WTC11 (cell line): ENCODE measurements at regions not wholly inside any gene's neighbourhood (a gene's known extent, or its start where the extent isn't known, plus 50 kb on each side); places are given as distances from the start of the nearest gene placed in this dataset.

ENCODE experiments used
- ATAC-seq: fragments of 200-7000 bp; cut with Tn5 transposase; 2 replicates; pipeline ENCODE4 v1.10.0; 2021; ENCODE audit warnings: mild to moderate bottlenecking, moderate library complexity
- CTCF ChIA-PET: fragments of 300-600 bp; sonication (Branson Sonifier 250); formaldehyde crosslinking; loops from one replicate; lab custom pipeline; 2021; ENCODE audit warnings: antibody characterized with exemption; lab: Charles Lee
- POLR2A ChIA-PET: fragments of 350-600 bp; sonication (Branson Sonifier 250); formaldehyde crosslinking; loops from one replicate; lab custom pipeline; 2021; ENCODE audit warnings: antibody characterized with exemption; lab: Charles Lee
- DNase-seq: peaks from one replicate; pipeline ENCODE4 v3.0.0; 2021; ENCODE audit warnings: low spot score
- H3K27ac Mint-ChIP-seq: 2 replicates; pipeline ENCODE4 v1.8.0; 2021; ENCODE audit warnings: mixed read lengths
- H3K27me3 Mint-ChIP-seq: 2 replicates; pipeline ENCODE4 v1.8.0; 2021; ENCODE audit warnings: low read depth, mild to moderate bottlenecking, moderate library complexity, mixed read lengths
- H3K36me3 Mint-ChIP-seq: 2 replicates; pipeline ENCODE4 v1.8.0; 2021; ENCODE audit warnings: mixed read lengths
- H3K4me1 Mint-ChIP-seq: 2 replicates; pipeline ENCODE4 v1.8.0; 2022; ENCODE audit warnings: mixed read lengths
- H3K4me3 Mint-ChIP-seq: 2 replicates; pipeline ENCODE4 v1.8.0; 2021; ENCODE audit warnings: mild to moderate bottlenecking, moderate library complexity, mixed read lengths
- H3K9me3 Mint-ChIP-seq: 2 replicates; pipeline ENCODE4 v1.8.0; 2021; ENCODE audit warnings: mixed read lengths
- CREM ChIP-seq: sonication (generic); formaldehyde crosslinking; IDR thresholded peaks from 2 replicates; pipeline ENCODE4 v1.8.1; 2022; ENCODE audit warnings: mild to moderate bottlenecking, missing genetic modification reagents, moderate library complexity
- GABPB1 ChIP-seq: sonication (generic); formaldehyde crosslinking; IDR thresholded peaks from 2 replicates; pipeline ENCODE4 v1.8.1; 2023; ENCODE audit warnings: mild to moderate bottlenecking, missing genetic modification reagents
- KAT7 ChIP-seq: sonication (generic); formaldehyde crosslinking; IDR thresholded peaks from 2 replicates; pipeline ENCODE4 v1.8.1; 2023; ENCODE audit warnings: missing genetic modification reagents, mild to moderate bottlenecking, borderline replicate concordance
- RELA ChIP-seq: sonication (generic); formaldehyde crosslinking; IDR thresholded peaks from 2 replicates; pipeline ENCODE4 v1.8.1; 2022; ENCODE audit warnings: missing genetic modification reagents, mild to moderate bottlenecking, borderline replicate concordance
- SOX15 ChIP-seq: fragments of 250-450 bp; sonication (Bioruptor Pico); IDR thresholded peaks from 2 replicates; pipeline ENCODE4 v1.9.0; 2021; ENCODE audit warnings: mild to moderate bottlenecking
- TP53 ChIP-seq: sonication (generic); formaldehyde crosslinking; IDR thresholded peaks from 2 replicates; pipeline ENCODE4 v1.8.1; 2023; ENCODE audit warnings: mild to moderate bottlenecking, missing genetic modification reagents
- ZNF232 ChIP-seq: sonication (generic); formaldehyde crosslinking; IDR thresholded peaks from 2 replicates; pipeline ENCODE4 v1.8.0; 2022; ENCODE audit warnings: mild to moderate bottlenecking, missing genetic modification reagents
- ZNF263 ChIP-seq: sonication (generic); formaldehyde crosslinking; IDR thresholded peaks from 2 replicates; pipeline ENCODE4 v1.8.1; 2022; ENCODE audit warnings: low read depth, mild to moderate bottlenecking, moderate library complexity, missing genetic modification reagents
- TF ChIP-seq, protein P1 (sequence below): sonication (generic); formaldehyde crosslinking; IDR thresholded peaks from 2 replicates; pipeline ENCODE4 v1.8.1; 2023; ENCODE audit warnings: mild to moderate bottlenecking, moderate library complexity, missing genetic modification reagents
- TF ChIP-seq, protein P2 (sequence below): sonication (generic); formaldehyde crosslinking; IDR thresholded peaks from 2 replicates; pipeline ENCODE4 v1.8.0; 2023; ENCODE audit warnings: mild to moderate bottlenecking, missing genetic modification reagents
- TF ChIP-seq, protein P3 (sequence below): sonication (generic); formaldehyde crosslinking; IDR thresholded peaks from 2 replicates; pipeline ENCODE4 v1.8.0; 2022; ENCODE audit warnings: mild to moderate bottlenecking, missing genetic modification reagents
- TF ChIP-seq, protein P4 (sequence below): fragments of 250-450 bp; sonication (Bioruptor Pico); IDR thresholded peaks from 2 replicates; pipeline ENCODE4 v1.9.0; 2021; ENCODE audit warnings: mild to moderate bottlenecking, borderline replicate concordance
- TF ChIP-seq, protein P5 (sequence below): sonication (generic); formaldehyde crosslinking; IDR thresholded peaks from 2 replicates; pipeline ENCODE4 v1.8.0; 2022; ENCODE audit warnings: mild to moderate bottlenecking, missing genetic modification reagents

DNA sequence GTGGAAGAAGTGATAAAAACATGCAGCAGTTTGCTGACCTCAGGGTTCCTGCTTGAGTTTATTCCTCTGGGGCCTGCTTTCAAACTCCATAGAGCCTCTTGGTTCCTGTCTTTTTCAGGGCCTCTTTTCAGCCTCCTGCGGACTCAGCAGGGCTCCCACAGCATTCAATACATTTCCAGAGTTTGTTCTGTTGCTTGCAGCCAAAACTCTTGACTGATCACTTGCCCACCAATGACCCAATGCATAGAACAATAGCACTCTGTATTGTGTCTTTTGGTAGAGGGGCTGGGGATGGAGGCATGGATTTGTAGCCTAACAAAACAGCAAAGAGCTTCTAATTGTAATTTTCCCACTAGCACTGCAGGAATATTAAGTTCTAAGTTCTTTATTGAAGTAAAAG lies 50.8 kb upstream of the CREB5 start (continued):
- TF ChIP-seq, protein P1, sequence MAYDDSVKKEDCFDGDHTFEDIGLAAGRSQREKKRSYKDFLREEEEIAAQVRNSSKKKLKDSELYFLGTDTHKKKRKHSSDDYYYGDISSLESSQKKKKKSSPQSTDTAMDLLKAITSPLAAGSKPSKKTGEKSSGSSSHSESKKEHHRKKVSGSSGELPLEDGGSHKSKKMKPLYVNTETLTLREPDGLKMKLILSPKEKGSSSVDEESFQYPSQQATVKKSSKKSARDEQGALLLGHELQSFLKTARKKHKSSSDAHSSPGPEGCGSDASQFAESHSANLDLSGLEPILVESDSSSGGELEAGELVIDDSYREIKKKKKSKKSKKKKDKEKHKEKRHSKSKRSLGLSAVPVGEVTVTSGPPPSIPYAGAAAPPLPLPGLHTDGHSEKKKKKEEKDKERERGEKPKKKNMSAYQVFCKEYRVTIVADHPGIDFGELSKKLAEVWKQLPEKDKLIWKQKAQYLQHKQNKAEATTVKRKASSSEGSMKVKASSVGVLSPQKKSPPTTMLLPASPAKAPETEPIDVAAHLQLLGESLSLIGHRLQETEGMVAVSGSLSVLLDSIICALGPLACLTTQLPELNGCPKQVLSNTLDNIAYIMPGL (CRISPR knock-in tag), result no peak

DNA sequence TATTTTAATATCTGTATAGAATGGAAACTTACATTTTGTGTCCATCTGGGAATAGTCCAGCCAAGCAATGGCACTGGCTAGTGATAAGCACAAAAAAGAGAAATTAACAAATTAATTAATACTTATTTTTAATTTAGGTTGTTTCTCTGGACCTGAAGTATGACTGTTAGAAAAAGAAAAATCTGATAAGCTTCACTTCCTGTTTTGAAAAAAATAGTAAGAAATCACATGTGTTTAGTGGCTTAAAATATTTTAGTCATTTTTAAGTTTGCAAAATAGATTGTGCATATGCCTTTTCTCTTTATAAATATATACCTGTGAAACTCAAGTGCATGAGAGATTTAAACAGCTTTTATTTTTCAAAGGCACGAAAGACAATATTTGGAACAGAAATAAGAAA lies 50.1 kb upstream of the CREB5 start:
- H3K27me3 Mint-ChIP-seq, result no peaks in the 10 kb centered on the region
- POLR2A ChIA-PET, result no interaction called here
- no peak overlapping the region for H3K27ac Mint-ChIP-seq
- DNase-seq, result no peak
- peaks cover 12% of the 10 kb centered on the region for H3K36me3 Mint-ChIP-seq
- peaks cover 24% of the 10 kb centered on the region for H3K9me3 Mint-ChIP-seq
- H3K4me3 Mint-ChIP-seq, result no peak overlapping the region
- peaks cover 33% of the 10 kb centered on the region for H3K4me1 Mint-ChIP-seq
- CTCF ChIA-PET, result interaction anchor here (1.0 to 2.4 kb wide), 13 partner anchors 9 to 1201 kb away, joined by 3 to 10 read pairs (median 4); no protein-coding TSS in a partner anchor
- ATAC-seq, result no peak
- TF ChIP-seq KAT7 (CRISPR knock-in tag) (no peak), ZNF232 (no peak), RELA (CRISPR knock-in tag) (no peak), CREM (CRISPR knock-in tag) (no peak), GABPB1 (CRISPR knock-in tag) (no peak), SOX15 (CRISPR knock-in tag) (no peak), ZNF263 (no peak), TP53 (CRISPR knock-in tag) (no peak)
- TF ChIP-seq, protein P2, sequence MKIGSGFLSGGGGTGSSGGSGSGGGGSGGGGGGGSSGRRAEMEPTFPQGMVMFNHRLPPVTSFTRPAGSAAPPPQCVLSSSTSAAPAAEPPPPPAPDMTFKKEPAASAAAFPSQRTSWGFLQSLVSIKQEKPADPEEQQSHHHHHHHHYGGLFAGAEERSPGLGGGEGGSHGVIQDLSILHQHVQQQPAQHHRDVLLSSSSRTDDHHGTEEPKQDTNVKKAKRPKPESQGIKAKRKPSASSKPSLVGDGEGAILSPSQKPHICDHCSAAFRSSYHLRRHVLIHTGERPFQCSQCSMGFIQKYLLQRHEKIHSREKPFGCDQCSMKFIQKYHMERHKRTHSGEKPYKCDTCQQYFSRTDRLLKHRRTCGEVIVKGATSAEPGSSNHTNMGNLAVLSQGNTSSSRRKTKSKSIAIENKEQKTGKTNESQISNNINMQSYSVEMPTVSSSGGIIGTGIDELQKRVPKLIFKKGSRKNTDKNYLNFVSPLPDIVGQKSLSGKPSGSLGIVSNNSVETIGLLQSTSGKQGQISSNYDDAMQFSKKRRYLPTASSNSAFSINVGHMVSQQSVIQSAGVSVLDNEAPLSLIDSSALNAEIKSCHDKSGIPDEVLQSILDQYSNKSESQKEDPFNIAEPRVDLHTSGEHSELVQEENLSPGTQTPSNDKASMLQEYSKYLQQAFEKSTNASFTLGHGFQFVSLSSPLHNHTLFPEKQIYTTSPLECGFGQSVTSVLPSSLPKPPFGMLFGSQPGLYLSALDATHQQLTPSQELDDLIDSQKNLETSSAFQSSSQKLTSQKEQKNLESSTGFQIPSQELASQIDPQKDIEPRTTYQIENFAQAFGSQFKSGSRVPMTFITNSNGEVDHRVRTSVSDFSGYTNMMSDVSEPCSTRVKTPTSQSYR, result no peak
- TF ChIP-seq, protein P3, sequence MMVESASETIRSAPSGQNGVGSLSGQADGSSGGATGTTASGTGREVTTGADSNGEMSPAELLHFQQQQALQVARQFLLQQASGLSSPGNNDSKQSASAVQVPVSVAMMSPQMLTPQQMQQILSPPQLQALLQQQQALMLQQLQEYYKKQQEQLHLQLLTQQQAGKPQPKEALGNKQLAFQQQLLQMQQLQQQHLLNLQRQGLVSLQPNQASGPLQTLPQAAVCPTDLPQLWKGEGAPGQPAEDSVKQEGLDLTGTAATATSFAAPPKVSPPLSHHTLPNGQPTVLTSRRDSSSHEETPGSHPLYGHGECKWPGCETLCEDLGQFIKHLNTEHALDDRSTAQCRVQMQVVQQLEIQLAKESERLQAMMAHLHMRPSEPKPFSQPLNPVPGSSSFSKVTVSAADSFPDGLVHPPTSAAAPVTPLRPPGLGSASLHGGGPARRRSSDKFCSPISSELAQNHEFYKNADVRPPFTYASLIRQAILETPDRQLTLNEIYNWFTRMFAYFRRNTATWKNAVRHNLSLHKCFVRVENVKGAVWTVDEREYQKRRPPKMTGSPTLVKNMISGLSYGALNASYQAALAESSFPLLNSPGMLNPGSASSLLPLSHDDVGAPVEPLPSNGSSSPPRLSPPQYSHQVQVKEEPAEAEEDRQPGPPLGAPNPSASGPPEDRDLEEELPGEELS, result no peak
- TF ChIP-seq, protein P4, sequence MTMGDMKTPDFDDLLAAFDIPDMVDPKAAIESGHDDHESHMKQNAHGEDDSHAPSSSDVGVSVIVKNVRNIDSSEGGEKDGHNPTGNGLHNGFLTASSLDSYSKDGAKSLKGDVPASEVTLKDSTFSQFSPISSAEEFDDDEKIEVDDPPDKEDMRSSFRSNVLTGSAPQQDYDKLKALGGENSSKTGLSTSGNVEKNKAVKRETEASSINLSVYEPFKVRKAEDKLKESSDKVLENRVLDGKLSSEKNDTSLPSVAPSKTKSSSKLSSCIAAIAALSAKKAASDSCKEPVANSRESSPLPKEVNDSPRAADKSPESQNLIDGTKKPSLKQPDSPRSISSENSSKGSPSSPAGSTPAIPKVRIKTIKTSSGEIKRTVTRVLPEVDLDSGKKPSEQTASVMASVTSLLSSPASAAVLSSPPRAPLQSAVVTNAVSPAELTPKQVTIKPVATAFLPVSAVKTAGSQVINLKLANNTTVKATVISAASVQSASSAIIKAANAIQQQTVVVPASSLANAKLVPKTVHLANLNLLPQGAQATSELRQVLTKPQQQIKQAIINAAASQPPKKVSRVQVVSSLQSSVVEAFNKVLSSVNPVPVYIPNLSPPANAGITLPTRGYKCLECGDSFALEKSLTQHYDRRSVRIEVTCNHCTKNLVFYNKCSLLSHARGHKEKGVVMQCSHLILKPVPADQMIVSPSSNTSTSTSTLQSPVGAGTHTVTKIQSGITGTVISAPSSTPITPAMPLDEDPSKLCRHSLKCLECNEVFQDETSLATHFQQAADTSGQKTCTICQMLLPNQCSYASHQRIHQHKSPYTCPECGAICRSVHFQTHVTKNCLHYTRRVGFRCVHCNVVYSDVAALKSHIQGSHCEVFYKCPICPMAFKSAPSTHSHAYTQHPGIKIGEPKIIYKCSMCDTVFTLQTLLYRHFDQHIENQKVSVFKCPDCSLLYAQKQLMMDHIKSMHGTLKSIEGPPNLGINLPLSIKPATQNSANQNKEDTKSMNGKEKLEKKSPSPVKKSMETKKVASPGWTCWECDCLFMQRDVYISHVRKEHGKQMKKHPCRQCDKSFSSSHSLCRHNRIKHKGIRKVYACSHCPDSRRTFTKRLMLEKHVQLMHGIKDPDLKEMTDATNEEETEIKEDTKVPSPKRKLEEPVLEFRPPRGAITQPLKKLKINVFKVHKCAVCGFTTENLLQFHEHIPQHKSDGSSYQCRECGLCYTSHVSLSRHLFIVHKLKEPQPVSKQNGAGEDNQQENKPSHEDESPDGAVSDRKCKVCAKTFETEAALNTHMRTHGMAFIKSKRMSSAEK (CRISPR knock-in tag), result no peak
- TF ChIP-seq, protein P5, sequence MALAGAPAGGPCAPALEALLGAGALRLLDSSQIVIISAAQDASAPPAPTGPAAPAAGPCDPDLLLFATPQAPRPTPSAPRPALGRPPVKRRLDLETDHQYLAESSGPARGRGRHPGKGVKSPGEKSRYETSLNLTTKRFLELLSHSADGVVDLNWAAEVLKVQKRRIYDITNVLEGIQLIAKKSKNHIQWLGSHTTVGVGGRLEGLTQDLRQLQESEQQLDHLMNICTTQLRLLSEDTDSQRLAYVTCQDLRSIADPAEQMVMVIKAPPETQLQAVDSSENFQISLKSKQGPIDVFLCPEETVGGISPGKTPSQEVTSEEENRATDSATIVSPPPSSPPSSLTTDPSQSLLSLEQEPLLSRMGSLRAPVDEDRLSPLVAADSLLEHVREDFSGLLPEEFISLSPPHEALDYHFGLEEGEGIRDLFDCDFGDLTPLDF, result no peak
